Neural cell (in vitro differentiated cells): ENCODE measurements at regions not wholly inside any gene's neighbourhood (a gene's known extent, or its start where the extent isn't known, plus 50 kb on each side); places are given as distances from the start of the nearest gene placed in this dataset.

Source experiments
- EP300 ChIP-seq: fragments of 450-650 bp; conservative IDR thresholded peaks from 2 replicates; pipeline ENCODE4 v1.6.1; 2014; ENCODE audit warnings: antibody characterized with exemption, mild to moderate bottlenecking, moderate library complexity; ENCODE audit not compliant: poor library complexity, severe bottlenecking
- RAD21 ChIP-seq: fragments of 450-650 bp; conservative IDR thresholded peaks from 2 replicates; pipeline ENCODE4 v1.6.1; 2014; ENCODE audit warnings: antibody characterized with exemption, mild to moderate bottlenecking, moderate library complexity
- TF ChIP-seq, protein P1 (sequence below): fragments of 450-650 bp; IDR thresholded peaks from 2 replicates; pipeline ENCODE4 v1.5.1; 2014; ENCODE audit warnings: antibody characterized with exemption, mild to moderate bottlenecking, moderate library complexity; ENCODE audit not compliant: poor library complexity, severe bottlenecking

DNA sequence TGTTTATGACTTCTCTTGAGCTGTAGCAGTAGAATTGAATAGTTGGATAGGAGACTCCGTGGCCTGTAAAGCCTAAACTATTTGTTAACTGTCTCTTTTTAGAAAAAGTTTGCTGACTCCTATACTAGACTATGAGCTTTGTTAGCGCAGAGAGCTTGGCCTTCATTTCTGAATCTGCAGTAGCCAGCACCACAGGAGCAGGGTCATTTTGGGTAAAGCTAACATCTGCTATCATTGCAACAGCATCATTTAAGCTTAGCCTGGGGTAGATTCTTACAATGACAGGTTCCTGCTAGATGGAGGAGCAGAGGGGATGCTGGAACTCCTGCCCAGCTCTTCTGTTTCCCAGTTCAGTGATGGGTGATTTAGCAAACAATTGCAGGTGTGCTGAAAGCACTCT lies 133.7 kb upstream of the ASTN2 start:
- TF ChIP-seq, protein P1, sequence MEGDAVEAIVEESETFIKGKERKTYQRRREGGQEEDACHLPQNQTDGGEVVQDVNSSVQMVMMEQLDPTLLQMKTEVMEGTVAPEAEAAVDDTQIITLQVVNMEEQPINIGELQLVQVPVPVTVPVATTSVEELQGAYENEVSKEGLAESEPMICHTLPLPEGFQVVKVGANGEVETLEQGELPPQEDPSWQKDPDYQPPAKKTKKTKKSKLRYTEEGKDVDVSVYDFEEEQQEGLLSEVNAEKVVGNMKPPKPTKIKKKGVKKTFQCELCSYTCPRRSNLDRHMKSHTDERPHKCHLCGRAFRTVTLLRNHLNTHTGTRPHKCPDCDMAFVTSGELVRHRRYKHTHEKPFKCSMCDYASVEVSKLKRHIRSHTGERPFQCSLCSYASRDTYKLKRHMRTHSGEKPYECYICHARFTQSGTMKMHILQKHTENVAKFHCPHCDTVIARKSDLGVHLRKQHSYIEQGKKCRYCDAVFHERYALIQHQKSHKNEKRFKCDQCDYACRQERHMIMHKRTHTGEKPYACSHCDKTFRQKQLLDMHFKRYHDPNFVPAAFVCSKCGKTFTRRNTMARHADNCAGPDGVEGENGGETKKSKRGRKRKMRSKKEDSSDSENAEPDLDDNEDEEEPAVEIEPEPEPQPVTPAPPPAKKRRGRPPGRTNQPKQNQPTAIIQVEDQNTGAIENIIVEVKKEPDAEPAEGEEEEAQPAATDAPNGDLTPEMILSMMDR = no peak
- TF ChIP-seq RAD21 (no peak), EP300 (no peak)
